ENCODE measurements at regions not wholly inside any gene's neighbourhood (a gene's known extent, or its start where the extent isn't known, plus 50 kb on each side); places are given as distances from the start of the nearest gene placed in this dataset.
"Not testable (repeated sequence)": the region's sequence is repeated elsewhere in the genome, so short reads cannot be mapped to it uniquely, and the experiment has no call there.

GRCh38 chr4:159552979-159553768 is 450.3 kb downstream of the RAPGEF2 start:
- DNase-seq: no peak

GRCh38 chr4:159555873-159556272 is 453.0 kb downstream of the RAPGEF2 start:
- no peak for DNase-seq

- no peak for DNase-seq
Observed at GRCh38 chr4:159562366-159562765, 459.5 kb downstream of the RAPGEF2 start.

GRCh38 chr4:159563257-159563656 is 460.4 kb downstream of the RAPGEF2 start:
- no peak for DNase-seq

GRCh38 chr4:159564615-159565014 is 461.7 kb downstream of the RAPGEF2 start:
- no peak for DNase-seq

GRCh38 chr4:159566786-159567185 is 463.9 kb downstream of the RAPGEF2 start:
- no peak for DNase-seq

GRCh38 chr4:159577241-159577640 is 474.4 kb downstream of the RAPGEF2 start:
- no peak for DNase-seq

- no peak for DNase-seq
Observed at GRCh38 chr4:159582685-159583084, 479.8 kb downstream of the RAPGEF2 start.

- no peak for DNase-seq
Observed at GRCh38 chr4:159592898-159593556, 490.1 kb downstream of the RAPGEF2 start.

GRCh38 chr4:159593681-159594080 is 490.8 kb downstream of the RAPGEF2 start:
- DNase-seq: no peak

GRCh38 chr4:159594576-159594975 is 491.7 kb downstream of the RAPGEF2 start:
- DNase-seq: no peak

GRCh38 chr4:159595101-159595500 is 492.2 kb downstream of the RAPGEF2 start:
- not testable (repeated sequence) for DNase-seq

- no peak for DNase-seq
Observed at GRCh38 chr4:159598602-159599001, 495.7 kb downstream of the RAPGEF2 start.

GRCh38 chr4:159600061-159600460 is 497.2 kb downstream of the RAPGEF2 start:
- DNase-seq: no peak

- no peak for DNase-seq
Observed at GRCh38 chr4:159604781-159605180, 501.9 kb downstream of the RAPGEF2 start.

GRCh38 chr4:159606835-159607234 is 504.0 kb downstream of the RAPGEF2 start:
- DNase-seq: no peak

GRCh38 chr4:159607809-159608208 is 504.9 kb downstream of the RAPGEF2 start:
- no peak for DNase-seq

GRCh38 chr4:159608436-159608835 is 505.6 kb downstream of the RAPGEF2 start:
- DNase-seq: no peak

GRCh38 chr4:159632031-159632430 is 529.2 kb downstream of the RAPGEF2 start:
- no peak for DNase-seq

GRCh38 chr4:159639671-159640323 is 536.9 kb downstream of the RAPGEF2 start:
- no peak for DNase-seq

GRCh38 chr4:159649237-159649636 is 546.4 kb downstream of the RAPGEF2 start:
- no peak for DNase-seq

GRCh38 chr4:159652871-159653270 is 550.0 kb downstream of the RAPGEF2 start:
- DNase-seq: no peak

- no peak for DNase-seq
Observed at GRCh38 chr4:159655547-159655946, 552.7 kb downstream of the RAPGEF2 start.

- no peak for DNase-seq
Observed at GRCh38 chr4:159669094-159669493, 566.2 kb downstream of the RAPGEF2 start.

All from NCI-H1105 (cell line).